IMR-90 (cell line): ENCODE measurements at regions not wholly inside any gene's neighbourhood (a gene's known extent, or its start where the extent isn't known, plus 50 kb on each side); places are given as distances from the start of the nearest gene placed in this dataset.

Experiments
- BHLHE40 ChIP-seq: fragments of 150-350 bp; IDR thresholded peaks from 2 replicates; pipeline ENCODE4 v1.6.1; 2016; ENCODE audit warnings: mild to moderate bottlenecking, low read depth, low read length
- CEBPB ChIP-seq: IDR thresholded peaks from 2 replicates; pipeline ENCODE4 v1.6.1; 2012; ENCODE audit warnings: low read depth, low read length, improper control_type of control experiment
- CTCF ChIP-seq: conservative IDR thresholded peaks from 2 replicates; pipeline ENCODE4 v1.5.1; 2012; ENCODE audit warnings: mild to moderate bottlenecking, low read depth, low read length, improper control_type of control experiment
- ELK1 ChIP-seq: fragments of 150-350 bp; IDR thresholded peaks from 2 replicates; pipeline ENCODE4 v1.6.1; 2016; ENCODE audit warnings: low read depth, mild to moderate bottlenecking, low read length, moderate library complexity, borderline replicate concordance
- FOS ChIP-seq: fragments of 150-350 bp; IDR thresholded peaks from 2 replicates; pipeline ENCODE4 v1.6.1; 2016; ENCODE audit warnings: low read depth, low read length
- MAZ ChIP-seq: IDR thresholded peaks from 2 replicates; pipeline ENCODE4 v1.6.1; 2012; ENCODE audit warnings: low read depth, mild to moderate bottlenecking, low read length, improper control_type of control experiment, moderate library complexity, borderline replicate concordance
- MXI1 ChIP-seq: IDR thresholded peaks from 2 replicates; pipeline ENCODE4 v1.6.1; 2012; ENCODE audit warnings: low read depth, mild to moderate bottlenecking, low read length, moderate library complexity, borderline replicate concordance
- POLR2A ChIP-seq: IDR thresholded peaks from 2 replicates; pipeline ENCODE4 v1.6.1; 2012; ENCODE audit warnings: mild to moderate bottlenecking, low read depth, low read length
- RAD21 ChIP-seq: IDR thresholded peaks from 2 replicates; pipeline ENCODE4 v1.6.1; 2012; ENCODE audit warnings: low read length, improper control_type of control experiment
- RCOR1 ChIP-seq: IDR thresholded peaks from 2 replicates; pipeline ENCODE4 v1.6.1; 2012; ENCODE audit warnings: mild to moderate bottlenecking, low read length, improper control_type of control experiment; ENCODE audit not compliant: insufficient replicate concordance
- USF2 ChIP-seq: fragments of 150-350 bp; IDR thresholded peaks from 2 replicates; pipeline ENCODE4 v1.6.1; 2017; ENCODE audit warnings: mild to moderate bottlenecking, antibody characterized with exemption, low read length, low read depth

GRCh38 chr21:19535356-19535755, 1131.8 kb upstream of the TMPRSS15 start:
- no peak for TF ChIP-seq CTCF
- TF ChIP-seq ELK1: no peak
- no peak for TF ChIP-seq CEBPB
- TF ChIP-seq USF2: no peak
- no peak for TF ChIP-seq POLR2A
- no peak for TF ChIP-seq MAZ
- TF ChIP-seq FOS: no peak
- TF ChIP-seq RAD21: no peak
- no peak for TF ChIP-seq MXI1
- TF ChIP-seq RCOR1: no peak
- TF ChIP-seq BHLHE40: no peak
